Fibroblast of skin of abdomen (primary cell): ENCODE measurements at regions not wholly inside any gene's neighbourhood (a gene's known extent, or its start where the extent isn't known, plus 50 kb on each side); places are given as distances from the start of the nearest gene placed in this dataset.

ENCODE experiments used
- DNase-seq: peaks from one replicate; pipeline ENCODE4 v3.0.0-alpha.2; 2013

GRCh38 chr2:180124273-180125139 lies 117.4 kb upstream of the CWC22 start:
- peak; percentile 61 for DNase-seq

DNA sequence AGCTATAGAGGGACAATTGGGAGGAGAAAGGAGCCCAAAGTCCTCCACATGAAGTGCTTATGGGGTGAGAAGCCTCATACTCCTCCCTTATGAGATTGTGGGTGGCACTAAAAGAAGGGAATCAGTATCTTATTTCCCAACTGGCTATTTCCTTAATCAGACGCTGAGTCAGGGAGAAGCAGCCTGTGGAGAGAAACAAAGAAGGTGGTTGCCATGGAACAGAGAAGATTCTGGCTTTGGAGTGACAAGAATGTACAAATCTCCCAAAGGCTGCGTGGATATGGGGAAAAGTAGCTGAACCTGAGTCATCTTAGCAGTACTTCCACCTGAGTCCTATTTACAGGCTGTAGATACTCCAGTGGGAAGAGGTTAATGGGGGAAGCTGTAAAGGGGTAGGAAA lies 115.8 kb upstream of the CWC22 start:
- DNase-seq: peak; percentile 12

- no peak for DNase-seq
Observed at GRCh38 chr2:180115675-180116074, 108.6 kb upstream of the CWC22 start.

DNA sequence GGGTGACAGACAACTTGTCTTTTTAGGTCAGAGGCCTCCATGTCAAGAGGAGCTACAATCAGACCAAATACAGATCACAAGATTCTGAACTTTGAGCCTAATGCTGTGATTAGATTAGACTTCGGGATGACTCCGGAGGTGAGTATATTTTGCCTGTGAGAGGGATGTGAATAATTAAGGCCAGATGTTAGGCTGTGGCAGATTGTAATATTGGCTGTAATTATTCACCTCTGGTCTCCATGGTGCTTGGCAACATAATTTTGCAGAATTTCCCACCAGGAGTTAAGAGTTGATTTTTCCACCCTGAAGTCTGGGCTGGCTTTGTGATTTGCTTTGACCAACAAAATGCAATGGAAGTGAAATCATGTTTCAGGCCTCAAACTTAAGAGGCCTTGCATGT lies 108.2 kb upstream of the CWC22 start:
- DNase-seq: no peak

DNA sequence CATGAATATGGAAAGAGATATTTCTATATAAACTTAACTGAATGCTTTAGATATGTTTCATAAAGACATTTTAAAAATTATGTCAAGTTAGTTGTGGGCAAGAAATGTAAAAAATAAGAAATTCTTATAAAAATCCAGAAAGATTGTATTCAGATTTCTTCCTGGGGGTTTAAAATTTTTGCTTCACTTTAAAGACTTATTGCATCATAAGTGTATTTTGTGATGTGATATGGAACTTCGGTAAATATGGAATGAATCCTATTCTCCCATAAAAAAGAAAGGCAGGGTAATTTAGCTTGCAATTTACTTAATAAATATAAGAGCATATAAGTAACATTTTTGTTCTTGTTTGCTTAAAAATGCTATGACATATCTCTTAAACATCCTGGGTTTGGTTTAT lies 104.8 kb upstream of the CWC22 start:
- DNase-seq: no peak

- no peak for DNase-seq
Observed at GRCh38 chr2:180110469-180110868, 103.4 kb upstream of the CWC22 start.

GRCh38 chr2:180101846-180102245 lies 94.7 kb upstream of the CWC22 start:
- peak; percentile 9 for DNase-seq

- no peak for DNase-seq
Observed at GRCh38 chr2:180099308-180099707, 92.2 kb upstream of the CWC22 start.

DNA sequence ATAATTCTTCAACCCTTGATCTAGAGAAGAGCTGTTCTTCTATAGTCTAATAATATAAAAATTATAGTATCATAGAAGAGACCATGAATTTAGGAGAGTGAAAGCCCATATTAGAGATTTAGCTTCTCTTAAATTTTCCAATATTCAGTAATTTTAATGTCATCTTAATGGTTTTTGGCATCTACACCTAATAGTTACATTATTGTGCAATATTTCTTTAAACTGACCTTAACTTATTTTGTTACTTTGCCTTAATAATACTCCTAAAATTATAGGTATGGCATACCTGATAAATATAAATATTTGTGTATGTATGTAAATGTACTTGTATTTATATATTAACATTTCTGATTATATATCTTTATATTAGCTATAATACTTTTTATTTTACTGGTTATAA lies 78.0 kb upstream of the CWC22 start:
- DNase-seq: no peak

GRCh38 chr2:180077295-180077906 lies 70.3 kb upstream of the CWC22 start:
- DNase-seq: peak; percentile 26

GRCh38 chr2:180075870-180076269 lies 68.8 kb upstream of the CWC22 start:
- no peak for DNase-seq

DNA sequence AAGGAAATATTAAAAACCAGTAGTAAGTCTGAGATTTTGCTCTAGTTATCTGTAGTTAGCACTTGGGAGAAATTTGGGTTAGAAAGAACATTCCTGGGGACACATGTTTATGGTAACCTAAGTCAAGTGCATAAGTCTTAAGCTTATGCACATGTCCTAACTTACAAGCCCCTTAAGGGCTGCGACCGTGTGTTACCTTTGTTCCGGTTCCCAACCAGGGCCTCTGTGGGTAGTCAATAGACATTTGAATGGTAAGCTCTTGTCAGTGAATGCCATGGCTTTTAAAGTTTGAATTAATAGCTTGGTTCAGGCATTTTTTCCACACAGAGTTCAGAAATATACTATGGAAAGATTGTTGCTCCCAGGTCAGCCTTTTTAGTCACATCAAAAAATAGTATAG lies 64.7 kb upstream of the CWC22 start:
- DNase-seq: no peak

GRCh38 chr2:180063494-180064092 lies 56.5 kb upstream of the CWC22 start:
- no peak for DNase-seq

- DNase-seq: no peak
Observed at GRCh38 chr2:180062178-180062577, 55.1 kb upstream of the CWC22 start.

DNA sequence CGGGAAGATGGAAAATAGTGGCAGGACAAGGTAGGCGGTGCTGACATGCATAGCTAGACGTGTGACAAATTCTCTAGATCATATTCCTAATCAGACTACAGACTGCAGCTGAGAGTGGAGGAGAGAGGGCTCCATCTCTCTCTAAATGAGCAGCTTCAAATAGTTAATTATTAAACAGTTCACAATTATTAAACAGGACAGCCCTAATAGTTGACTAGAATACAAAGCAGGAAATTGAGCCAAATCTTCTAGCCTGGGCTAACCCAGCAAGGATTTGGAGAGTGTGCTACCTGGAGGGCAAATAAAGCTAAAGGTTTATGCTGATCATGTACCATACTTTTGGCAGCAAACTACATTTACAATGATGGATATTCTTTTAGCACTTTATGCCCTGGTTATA lies 54.4 kb upstream of the CWC22 start:
- no peak for DNase-seq

DNA sequence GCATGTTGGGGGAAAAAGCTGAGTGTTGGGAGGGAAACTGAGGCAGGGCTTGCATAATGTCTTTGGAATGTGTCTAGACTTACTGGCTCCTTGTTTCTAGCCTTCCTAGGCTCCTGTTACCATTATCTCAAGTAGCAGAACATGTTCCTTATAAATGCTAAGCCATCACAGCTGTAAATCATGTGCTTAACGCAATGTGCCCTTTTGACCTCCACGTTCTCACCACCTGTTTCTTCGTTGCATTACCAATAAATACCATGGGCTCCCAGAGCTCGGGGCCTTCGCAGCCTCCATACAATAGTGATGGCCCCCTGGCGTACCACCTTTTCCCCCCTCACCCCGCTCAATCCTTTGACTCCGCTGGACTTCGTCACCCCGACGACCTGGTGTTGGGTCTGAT lies 54.0 kb upstream of the CWC22 start:
- no peak for DNase-seq

DNA sequence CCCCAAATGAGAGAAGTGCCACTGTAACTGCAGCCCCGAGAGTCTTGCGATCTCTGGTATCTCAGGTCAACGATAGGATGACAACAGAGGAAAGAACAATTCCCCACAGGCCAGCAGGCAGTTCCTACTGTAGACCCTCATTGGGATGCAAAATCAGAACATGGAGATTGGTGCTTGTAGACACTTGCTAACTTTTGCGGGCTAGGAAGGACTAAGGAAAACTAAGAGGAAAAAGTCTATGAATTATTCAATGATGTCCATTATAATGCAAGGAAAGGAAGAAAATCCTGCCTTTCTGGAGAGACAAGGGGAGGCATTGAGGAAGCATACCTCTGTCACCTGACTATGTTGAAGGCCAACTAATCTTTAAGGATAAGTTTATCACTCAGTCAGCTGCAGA lies 51.9 kb upstream of the CWC22 start:
- DNase-seq: no peak

- no peak for DNase-seq
Observed at GRCh38 chr2:180057706-180058412, 50.8 kb upstream of the CWC22 start.
